ENCODE measurements at regions not wholly inside any gene's neighbourhood (a gene's known extent, or its start where the extent isn't known, plus 50 kb on each side); places are given as distances from the start of the nearest gene placed in this dataset.

GRCh38 chr21:26683996-26684395, 110.9 kb upstream of the CYYR1 start:
- Histone ChIP-seq H3K36me3 (ENCODE audit: insufficient read depth in 1 of 2, low read depth in 1 of 2) (no peaks in the 10 kb centered on the region), H3K27me3 (ENCODE audit: insufficient read depth in 3 of 3, low read length in 2 of 3) (no peaks in the 10 kb centered on the region), H3K4me3 (no peak overlapping the region), H3K9me3 (no peaks in the 10 kb centered on the region), H3K27ac (no peak overlapping the region), H3K4me1 (no peaks in the 10 kb centered on the region)
- DNase-seq: no peak
- intact Hi-C loops (cut with DNase I): no loop called here
- no peak for TF ChIP-seq CTCF (IDR thresholded peaks at IDR 0.05)
- ATAC-seq: no peak
- 75 to 88% (median 75%) methylated on average over 2 of the region's 2 CpGs for WGBS, 3 donors

DNA sequence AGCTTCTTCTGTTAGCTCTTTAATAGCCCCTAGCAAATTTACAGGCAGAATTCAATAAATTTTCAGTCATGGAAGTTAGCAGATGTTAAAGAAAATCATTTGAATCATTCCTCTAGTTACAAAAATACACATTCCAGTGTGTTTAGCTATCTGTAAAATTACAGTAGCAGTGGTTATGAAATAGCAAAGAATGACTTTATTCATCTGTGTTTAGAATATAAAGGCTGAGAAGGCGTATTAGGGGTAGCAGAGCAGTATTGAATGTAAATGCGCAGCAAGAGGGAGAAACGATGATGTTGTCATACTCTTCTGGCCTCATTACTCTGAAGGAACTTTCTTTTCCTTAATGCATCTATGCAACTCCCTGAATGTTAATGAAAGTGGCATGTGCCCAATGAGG, 106.2 kb upstream of the CYYR1 start:
- 73 to 74% (median 74%) methylated on average over 3 of the region's 3 CpGs for WGBS, 3 donors
- intact Hi-C loops (cut with DNase I): no loop called here
- no peaks in the 10 kb centered on the region for H3K9me3 ChIP-seq
- DNase-seq (no peak), ATAC-seq (no peak)
- H3K36me3 ChIP-seq (ENCODE audit: insufficient read depth in 1 of 2, low read depth in 1 of 2): no peaks in the 10 kb centered on the region
- no peak for TF ChIP-seq CTCF (IDR thresholded peaks at IDR 0.05)
- H3K4me3 ChIP-seq: no peak overlapping the region
- H3K27me3 ChIP-seq (ENCODE audit: insufficient read depth in 3 of 3, low read length in 2 of 3): no peaks in the 10 kb centered on the region
- no peak overlapping the region for H3K27ac ChIP-seq
- no peaks in the 10 kb centered on the region for H3K4me1 ChIP-seq

- Histone ChIP-seq H3K27me3 (ENCODE audit: insufficient read depth in 3 of 3, low read length in 2 of 3) (no peaks in the 10 kb centered on the region), H3K4me1 (no peaks in the 10 kb centered on the region), H3K9me3 (no peaks in the 10 kb centered on the region), H3K27ac (no peak overlapping the region), H3K4me3 (no peak overlapping the region), H3K36me3 (ENCODE audit: insufficient read depth in 1 of 2, low read depth in 1 of 2) (no peaks in the 10 kb centered on the region)
- DNase-seq (no peak), ATAC-seq (no peak)
- WGBS, 3 donors: 61 to 67% (median 62%) methylated on average over 5 of the region's 5 CpGs
- TF ChIP-seq CTCF (IDR thresholded peaks at IDR 0.05): no peak
- intact Hi-C loops (cut with DNase I): no loop called here
Observed at GRCh38 chr21:26674323-26674722, 101.2 kb upstream of the CYYR1 start.

GRCh38 chr21:26669215-26669764, 96.2 kb upstream of the CYYR1 start:
- no peak overlapping the region for H3K27ac ChIP-seq
- TF ChIP-seq CTCF (IDR thresholded peaks at IDR 0.05): no peak
- H3K36me3 ChIP-seq (ENCODE audit: insufficient read depth in 1 of 2, low read depth in 1 of 2): no peaks in the 10 kb centered on the region
- DNase-seq (no peak), ATAC-seq (no peak)
- no peaks in the 10 kb centered on the region for H3K27me3 ChIP-seq (ENCODE audit: insufficient read depth in 3 of 3, low read length in 2 of 3)
- no peak overlapping the region for H3K4me3 ChIP-seq
- 74 to 86% (median 83%) methylated on average over 4 of the region's 4 CpGs for WGBS, 3 donors
- peaks cover 3% of the 10 kb centered on the region for H3K9me3 ChIP-seq
- H3K4me1 ChIP-seq: no peaks in the 10 kb centered on the region
- intact Hi-C loops (cut with DNase I): no loop called here

DNA sequence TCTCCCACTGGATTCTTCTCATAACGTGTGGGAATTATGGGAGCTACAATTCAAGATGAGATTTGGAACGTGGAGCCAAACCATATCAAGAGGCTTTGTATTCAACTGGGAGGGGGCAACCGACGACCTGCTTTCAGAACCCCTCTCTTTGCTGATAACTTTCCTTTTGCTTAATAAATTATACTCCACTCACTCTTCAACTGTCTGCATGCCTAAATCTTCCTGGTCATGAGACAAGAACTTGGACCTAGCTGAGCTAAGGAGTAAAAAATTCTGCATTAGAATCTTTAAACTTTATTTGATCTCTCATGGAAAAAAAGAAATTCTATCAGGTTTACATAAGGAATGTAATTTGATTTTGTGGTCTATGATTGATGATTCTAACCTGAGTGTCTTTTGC, 86.7 kb upstream of the CYYR1 start:
- Histone ChIP-seq H3K4me1 (no peaks in the 10 kb centered on the region), H3K9me3 (peaks cover 7% of the 10 kb centered on the region), H3K4me3 (no peak overlapping the region), H3K27me3 (ENCODE audit: insufficient read depth in 3 of 3, low read length in 2 of 3) (no peaks in the 10 kb centered on the region), H3K27ac (no peak overlapping the region), H3K36me3 (ENCODE audit: insufficient read depth in 1 of 2, low read depth in 1 of 2) (no peaks in the 10 kb centered on the region)
- intact Hi-C loops (cut with DNase I): no loop called here
- ATAC-seq (no peak), DNase-seq (no peak)
- no peak for TF ChIP-seq CTCF (IDR thresholded peaks at IDR 0.05)
- WGBS, 3 donors: 80 to 91% (median 85%) methylated on average over 4 of the region's 4 CpGs

Measured in psoas muscle (tissue), 7 donors.